ENCODE measurements at regions not wholly inside any gene's neighbourhood (a gene's known extent, or its start where the extent isn't known, plus 50 kb on each side); places are given as distances from the start of the nearest gene placed in this dataset.

GRCh38 chr5:67998709-67999261 is 216.8 kb upstream of the PIK3R1 start:
- Histone ChIP-seq H3K27me3 (no peaks in the 10 kb centered on the region), H3K36me3 (no peaks in the 10 kb centered on the region), H3F3A (ENCODE audit: low read depth) (no peaks in the 10 kb centered on the region), H3K9ac (no peak overlapping the region), H3K79me2 (ENCODE audit: low read depth) (no peaks in the 10 kb centered on the region), H3K4me3 (no peak overlapping the region), H3K27ac (no peak overlapping the region), H3K4me2 (no peak overlapping the region), H3K4me1 (no peaks in the 10 kb centered on the region), H3K9me3 (ENCODE audit: low read depth) (no peaks in the 10 kb centered on the region), H4K20me1 (ENCODE audit: low read depth) (no peaks in the 10 kb centered on the region), H2AFZ (replicated peaks) (no peak overlapping the region)
- Mint-ChIP-seq H3K27me3 (ENCODE audit: insufficient read depth, low read depth) (no peaks in the 10 kb centered on the region), H3K4me1 (peaks cover 5% of the 10 kb centered on the region), H3K27ac (no peak overlapping the region), H3K36me3 (no peaks in the 10 kb centered on the region), H3K4me3 (no peak overlapping the region), H3K9me3 (no peaks in the 10 kb centered on the region)
- no peak for TF ChIP-seq EZH2 (IDR thresholded peaks at IDR 0.05)
- TF ChIP-seq CTCF (IDR thresholded peaks at IDR 0.05) = no peak
- TF ChIP-seq EZH2phosphoT487 (IDR thresholded peaks at IDR 0.05) = no peak
- no peak for DNase-seq (ENCODE audit: low spot score)

- H3K4me3 ChIP-seq = no peak overlapping the region
- H3K27ac ChIP-seq = no peak overlapping the region
- DNase-seq (ENCODE audit: low spot score) = no peak
- no peak overlapping the region for H3K27ac Mint-ChIP-seq
- no peaks in the 10 kb centered on the region for H3F3A ChIP-seq (ENCODE audit: low read depth)
- H3K27me3 ChIP-seq = no peaks in the 10 kb centered on the region
- H3K4me1 Mint-ChIP-seq = peaks cover 5% of the 10 kb centered on the region
- H3K9me3 ChIP-seq (ENCODE audit: low read depth) = no peaks in the 10 kb centered on the region
- H3K36me3 Mint-ChIP-seq = no peaks in the 10 kb centered on the region
- H3K4me1 ChIP-seq = no peaks in the 10 kb centered on the region
- H3K9me3 Mint-ChIP-seq = no peaks in the 10 kb centered on the region
- no peak overlapping the region for H3K9ac ChIP-seq
- no peak for TF ChIP-seq EZH2 (IDR thresholded peaks at IDR 0.05)
- no peak overlapping the region for H3K4me3 Mint-ChIP-seq
- no peaks in the 10 kb centered on the region for H3K36me3 ChIP-seq
- H2AFZ ChIP-seq (replicated peaks) = no peak overlapping the region
- H3K27me3 Mint-ChIP-seq (ENCODE audit: insufficient read depth, low read depth) = no peaks in the 10 kb centered on the region
- no peaks in the 10 kb centered on the region for H4K20me1 ChIP-seq (ENCODE audit: low read depth)
- no peaks in the 10 kb centered on the region for H3K79me2 ChIP-seq (ENCODE audit: low read depth)
- H3K4me2 ChIP-seq = no peak overlapping the region
Observed at GRCh38 chr5:67997892-67998457, 217.6 kb upstream of the PIK3R1 start.

- no peak overlapping the region for H3K9ac ChIP-seq
- H3K79me2 ChIP-seq (ENCODE audit: low read depth) = no peaks in the 10 kb centered on the region
- TF ChIP-seq EZH2phosphoT487 (IDR thresholded peaks at IDR 0.05) = no peak
- TF ChIP-seq CTCF (IDR thresholded peaks at IDR 0.05) = no peak
- no peak for TF ChIP-seq EZH2 (IDR thresholded peaks at IDR 0.05)
- H3K27ac ChIP-seq = no peak overlapping the region
- Mint-ChIP-seq H3K27me3 (ENCODE audit: insufficient read depth, low read depth) (no peaks in the 10 kb centered on the region), H3K9me3 (no peaks in the 10 kb centered on the region), H3K36me3 (no peaks in the 10 kb centered on the region), H3K4me1 (peaks cover 5% of the 10 kb centered on the region), H3K27ac (no peak overlapping the region), H3K4me3 (no peak overlapping the region)
- no peak overlapping the region for H3K4me3 ChIP-seq
- H3K27me3 ChIP-seq = no peaks in the 10 kb centered on the region
- H3F3A ChIP-seq (ENCODE audit: low read depth) = no peaks in the 10 kb centered on the region
- no peak overlapping the region for H2AFZ ChIP-seq (replicated peaks)
- H3K4me2 ChIP-seq = no peak overlapping the region
- H3K36me3 ChIP-seq = no peaks in the 10 kb centered on the region
- H3K9me3 ChIP-seq (ENCODE audit: low read depth) = no peaks in the 10 kb centered on the region
- no peak for DNase-seq (ENCODE audit: low spot score)
- no peaks in the 10 kb centered on the region for H3K4me1 ChIP-seq
- no peaks in the 10 kb centered on the region for H4K20me1 ChIP-seq (ENCODE audit: low read depth)
Observed at GRCh38 chr5:67997148-67997547, 218.4 kb upstream of the PIK3R1 start.

- Mint-ChIP-seq H3K4me1 (peaks cover 5% of the 10 kb centered on the region), H3K27me3 (ENCODE audit: insufficient read depth, low read depth) (no peaks in the 10 kb centered on the region), H3K9me3 (no peaks in the 10 kb centered on the region), H3K4me3 (no peak overlapping the region), H3K36me3 (no peaks in the 10 kb centered on the region), H3K27ac (no peak overlapping the region)
- H3K9me3 ChIP-seq (ENCODE audit: low read depth) = no peaks in the 10 kb centered on the region
- no peak for TF ChIP-seq EZH2phosphoT487 (IDR thresholded peaks at IDR 0.05)
- H3K79me2 ChIP-seq (ENCODE audit: low read depth) = no peaks in the 10 kb centered on the region
- H3K27ac ChIP-seq = no peak overlapping the region
- no peak overlapping the region for H3K4me3 ChIP-seq
- no peak overlapping the region for H2AFZ ChIP-seq (replicated peaks)
- H3K27me3 ChIP-seq = no peaks in the 10 kb centered on the region
- H3K9ac ChIP-seq = no peak overlapping the region
- DNase-seq (ENCODE audit: low spot score) = no peak
- H4K20me1 ChIP-seq (ENCODE audit: low read depth) = no peaks in the 10 kb centered on the region
- no peaks in the 10 kb centered on the region for H3K4me1 ChIP-seq
- H3K4me2 ChIP-seq = no peak overlapping the region
- H3F3A ChIP-seq (ENCODE audit: low read depth) = no peaks in the 10 kb centered on the region
- no peaks in the 10 kb centered on the region for H3K36me3 ChIP-seq
Observed at GRCh38 chr5:67996596-67996995, 219.0 kb upstream of the PIK3R1 start.

Measured in neural progenitor cell (in vitro differentiated cells).